Iris pigment epithelial cell (primary cell): ENCODE measurements at regions not wholly inside any gene's neighbourhood (a gene's known extent, or its start where the extent isn't known, plus 50 kb on each side); places are given as distances from the start of the nearest gene placed in this dataset.
A peak's percentile ranks its signal among the peaks of the same experiment; 100 is the strongest.

Source experiments
- DNase-seq: peaks from one replicate; pipeline ENCODE4 v3.0.0-alpha.2; 2011; ENCODE audit warnings: low read depth

DNA sequence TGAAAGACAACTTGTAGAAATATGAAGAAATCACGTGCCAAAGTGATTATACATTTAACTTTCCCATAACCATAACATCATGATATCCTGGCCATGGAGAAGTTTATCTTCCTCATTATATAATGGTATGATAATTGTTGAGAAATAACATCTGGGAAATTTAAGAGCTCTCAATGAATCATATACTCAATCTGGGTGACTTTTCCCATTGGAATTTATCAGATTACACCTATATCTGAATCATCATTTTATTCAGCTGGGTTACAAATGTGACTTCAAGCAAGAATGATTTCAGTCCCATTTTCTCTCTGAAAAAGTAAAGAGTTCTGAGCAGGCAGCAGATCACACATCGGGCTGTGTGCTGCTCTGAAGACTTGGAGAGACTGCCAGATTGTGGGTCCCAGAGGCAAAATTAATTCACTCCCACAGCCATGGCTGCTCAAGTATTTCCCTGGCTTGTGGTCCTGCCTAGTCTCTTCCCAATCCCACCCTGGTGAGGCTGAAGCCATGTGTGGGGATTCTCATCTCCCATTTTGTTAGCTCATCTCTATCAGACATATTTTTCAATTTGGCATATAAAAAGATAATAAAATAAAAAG lies 278.0 kb downstream of the MRPL39 start:
- DNase-seq, result peak; percentile 75

DNA sequence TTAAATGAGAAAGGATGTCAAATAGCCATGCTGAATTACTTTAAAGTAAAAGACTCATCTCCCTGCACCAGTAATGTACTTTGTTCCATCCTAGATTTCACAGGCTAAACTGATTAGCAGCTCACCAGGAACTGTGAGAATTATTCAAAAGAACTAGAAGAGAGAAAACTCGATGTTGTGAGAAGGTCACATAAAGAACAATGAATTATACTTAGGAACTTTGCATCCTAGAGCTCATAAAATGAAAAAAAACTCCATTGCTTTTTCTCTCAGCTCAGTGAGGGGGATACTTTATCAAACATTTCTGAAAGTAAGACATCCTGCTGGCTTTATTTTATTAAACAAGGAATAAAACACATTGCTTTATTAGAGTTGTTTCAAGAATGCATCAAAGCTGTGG lies 278.5 kb downstream of the MRPL39 start:
- no peak for DNase-seq

DNA sequence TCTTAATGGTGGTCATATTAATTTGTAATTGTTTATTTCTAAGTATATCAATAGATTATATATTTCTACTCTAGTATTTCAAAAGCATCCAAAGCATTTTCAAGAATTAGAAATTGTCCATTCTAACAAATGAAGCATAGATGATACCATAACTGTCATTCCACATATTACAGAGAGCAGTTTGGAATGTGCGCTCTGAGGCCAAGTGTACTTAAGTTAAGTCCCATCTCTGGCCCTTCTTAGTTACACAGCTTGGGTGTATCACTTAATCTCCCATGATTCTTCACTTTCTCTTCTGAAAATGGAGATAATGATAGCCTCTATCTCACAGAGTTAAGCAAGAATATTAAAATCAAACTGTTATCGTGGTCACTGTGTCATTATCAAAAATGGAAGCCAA lies 281.1 kb downstream of the MRPL39 start:
- peak; percentile 46 for DNase-seq

DNA sequence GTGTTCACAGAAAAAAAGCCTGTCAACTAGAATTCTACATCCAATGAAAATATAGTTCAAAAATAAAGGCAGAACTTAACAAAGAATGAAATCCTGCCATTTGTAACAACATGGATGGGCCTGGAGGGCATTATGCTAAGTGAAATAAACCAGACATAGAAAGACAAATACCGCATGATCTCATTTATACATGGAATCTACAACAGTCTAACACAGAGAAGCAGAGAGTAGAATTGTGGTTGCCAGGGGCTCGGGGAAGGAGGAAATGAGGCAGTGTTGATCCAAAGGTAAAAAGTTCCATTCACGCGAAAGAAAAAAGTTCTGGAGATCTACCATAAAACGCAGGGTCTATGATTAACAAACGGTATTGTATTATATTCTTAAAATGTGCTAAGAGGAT lies 282.6 kb downstream of the MRPL39 start:
- DNase-seq, result no peak

DNA sequence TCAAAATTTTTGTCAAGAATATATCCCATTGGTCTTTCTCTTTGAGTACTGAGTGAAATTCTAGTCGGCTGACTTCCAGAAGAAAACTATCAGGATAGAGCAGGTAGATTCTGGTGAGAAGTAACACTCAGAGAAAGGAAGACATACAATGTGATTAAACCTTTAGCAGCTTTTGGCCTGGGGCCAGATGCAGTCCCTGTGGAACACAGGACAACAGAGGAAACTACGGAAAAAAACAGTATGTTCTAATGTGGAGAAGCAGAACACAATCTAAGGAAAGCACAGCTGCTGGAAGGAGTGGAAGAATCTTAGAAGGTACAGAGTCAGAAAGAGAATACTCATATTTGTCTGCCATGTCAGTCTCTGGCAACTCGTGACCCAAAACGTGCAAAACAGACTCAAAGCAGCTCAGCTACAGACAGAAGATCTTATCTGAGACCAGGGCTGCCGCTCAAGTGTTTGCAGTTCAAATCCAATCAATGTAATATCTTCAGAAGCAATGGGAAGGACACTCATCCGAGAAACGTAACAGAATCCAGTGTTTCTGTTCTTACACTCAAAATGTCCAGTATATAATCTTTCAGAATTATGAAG lies 283.8 kb downstream of the MRPL39 start:
- no peak for DNase-seq

DNA sequence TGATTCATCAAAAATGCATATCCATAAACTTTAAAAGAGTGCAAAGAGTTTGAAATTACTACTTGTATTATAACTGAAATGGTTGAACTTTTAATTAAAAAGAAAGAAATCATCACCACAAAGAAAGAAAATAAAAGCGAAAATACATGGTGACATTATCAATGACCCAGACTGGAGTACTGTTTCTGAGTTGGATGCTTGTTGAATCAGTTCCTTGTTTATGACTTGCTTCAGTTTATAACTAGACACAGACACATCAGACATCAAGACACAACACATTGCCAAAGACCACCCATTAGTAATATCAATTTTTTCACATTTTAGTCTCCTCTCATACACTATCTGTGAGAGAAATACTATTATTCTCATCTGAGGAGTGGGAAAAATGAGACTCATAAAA lies 293.0 kb downstream of the MRPL39 start:
- no peak for DNase-seq

DNA sequence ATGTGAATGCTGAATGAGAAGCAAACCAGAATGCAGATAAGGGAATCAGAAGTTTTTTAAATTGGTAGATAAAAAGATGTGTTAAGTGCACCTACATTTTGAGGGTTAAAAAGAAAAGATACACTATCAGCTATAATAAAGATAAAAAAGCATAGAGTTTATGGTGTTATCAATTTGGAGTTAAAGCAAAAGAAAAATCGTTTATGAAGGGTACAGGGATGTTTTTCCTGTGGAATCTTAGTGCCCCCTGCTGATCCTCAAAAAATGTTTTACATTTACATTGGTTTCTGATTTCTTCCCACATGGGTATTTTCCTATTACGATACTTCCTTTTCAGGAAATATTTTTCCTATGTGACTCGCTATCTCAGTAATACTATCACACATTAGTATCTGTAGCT lies 293.5 kb downstream of the MRPL39 start:
- DNase-seq, result peak; percentile 29

DNA sequence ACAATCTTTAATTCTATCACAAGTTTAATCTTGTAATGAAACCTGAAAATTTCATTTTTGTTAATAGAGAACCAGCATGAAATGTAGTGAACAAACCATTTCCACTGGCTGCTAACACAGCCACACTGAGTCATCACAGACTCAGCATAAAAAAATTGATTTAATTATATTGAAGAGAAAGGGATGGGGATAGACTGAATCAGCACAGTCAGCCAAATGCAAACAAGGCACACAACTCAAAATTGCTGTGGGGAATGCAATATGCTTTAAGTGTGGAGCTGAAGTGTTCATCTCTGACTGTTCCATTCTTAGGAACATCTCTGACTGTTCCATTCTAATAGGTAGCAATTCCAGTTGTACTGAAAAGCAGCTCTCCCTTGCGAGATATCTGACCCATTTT lies 299.8 kb downstream of the MRPL39 start:
- DNase-seq, result peak; percentile 12

DNA sequence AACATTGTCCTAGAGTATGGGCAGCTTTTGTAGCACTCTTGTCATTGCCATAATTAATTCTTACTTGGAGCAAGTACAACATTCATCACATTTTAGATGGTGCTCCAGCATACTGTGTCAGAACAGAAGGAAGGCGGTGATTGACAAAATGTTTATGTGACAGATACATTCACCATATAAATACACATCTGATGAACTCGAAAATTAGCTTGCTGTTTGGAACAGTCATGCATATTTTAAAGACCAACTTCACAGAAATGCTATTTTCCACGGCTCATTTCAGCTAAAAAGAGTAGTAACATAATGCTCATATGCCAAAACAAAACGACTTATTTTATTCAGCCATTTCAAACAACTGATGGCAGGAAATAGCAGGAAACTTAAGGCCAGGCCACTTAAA lies 302.7 kb downstream of the MRPL39 start:
- DNase-seq, result no peak

DNA sequence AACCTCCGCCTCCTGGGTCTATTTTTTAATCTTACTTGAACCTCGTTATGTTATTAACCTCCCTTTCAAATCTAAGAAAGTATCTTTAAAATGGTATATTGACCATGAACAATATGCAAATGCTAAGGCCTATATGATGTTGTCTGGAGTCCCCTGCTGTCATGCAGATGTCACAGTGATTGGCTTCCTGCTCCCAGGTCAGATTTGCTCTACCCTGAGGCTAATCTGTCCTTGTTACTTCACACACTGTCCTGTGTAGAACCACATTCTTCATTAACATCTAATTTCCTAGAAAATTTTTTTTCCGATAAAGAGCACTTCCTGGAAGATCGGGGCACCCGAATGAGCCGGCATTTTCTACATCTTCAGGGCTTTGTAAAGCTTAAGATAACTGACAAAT lies 306.6 kb downstream of the MRPL39 start:
- no peak for DNase-seq

DNA sequence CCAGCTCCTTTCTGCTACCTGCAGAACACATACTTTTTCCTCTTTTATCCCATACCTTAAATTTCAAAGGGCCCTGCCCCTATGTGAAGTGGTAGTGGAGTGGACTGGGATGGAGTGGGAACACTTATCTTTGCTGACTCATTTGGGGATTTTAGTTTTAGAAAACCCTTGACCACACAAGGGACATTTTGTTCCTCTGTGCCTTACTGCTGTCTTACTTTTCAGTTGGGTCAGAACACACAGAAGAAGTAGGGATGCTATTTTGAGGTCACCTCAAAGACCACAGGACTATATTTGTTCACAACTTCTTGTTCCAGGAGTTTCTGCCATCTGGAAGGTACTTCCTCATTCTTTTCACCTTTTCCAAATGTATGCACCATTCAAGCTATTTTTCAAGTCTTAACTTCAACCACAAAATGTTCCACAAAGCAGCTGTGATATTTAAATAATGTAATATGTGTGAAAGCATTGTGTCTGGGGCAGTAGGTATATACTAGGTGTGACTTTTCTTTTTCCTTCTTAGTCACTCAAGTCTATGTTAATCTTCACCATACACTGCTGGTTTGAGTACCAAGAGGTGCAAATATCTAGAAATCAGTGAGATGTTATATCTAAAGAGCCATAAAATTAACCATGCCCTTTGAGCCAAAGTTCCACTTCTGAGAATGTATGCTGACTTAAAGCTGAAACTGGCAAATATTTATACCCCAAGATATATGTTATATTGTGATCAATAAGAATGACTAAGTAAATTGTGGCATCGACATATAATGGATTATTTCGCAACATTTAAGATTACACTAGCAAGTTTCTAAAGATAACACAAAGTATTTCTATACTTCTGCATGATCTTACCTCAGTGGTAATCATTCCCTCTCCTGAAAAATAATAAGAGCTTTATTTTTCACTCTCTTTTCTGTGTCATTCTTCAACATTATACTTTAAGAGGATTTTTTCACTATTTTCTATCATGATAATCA lies 308.5 kb downstream of the MRPL39 start:
- DNase-seq, result no peak

DNA sequence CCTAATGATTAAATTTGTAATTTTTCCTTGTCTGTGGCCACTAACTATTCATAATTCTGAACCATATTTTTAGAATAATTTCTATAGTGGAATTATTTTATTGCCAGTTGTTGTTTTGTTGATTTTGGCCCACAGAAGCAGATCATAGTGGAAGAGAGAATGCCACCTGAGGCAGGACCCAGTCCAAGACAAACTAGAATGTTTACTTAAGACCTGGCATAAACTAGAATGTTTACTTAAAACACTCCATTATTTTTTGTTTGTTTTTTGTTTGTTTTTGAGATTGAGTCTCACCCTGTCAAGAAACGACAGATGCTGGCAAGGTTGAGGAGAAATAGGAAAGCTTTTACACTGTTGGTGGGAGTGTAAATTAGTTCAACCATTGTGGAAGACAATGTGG lies 310.2 kb downstream of the MRPL39 start:
- DNase-seq, result no peak

DNA sequence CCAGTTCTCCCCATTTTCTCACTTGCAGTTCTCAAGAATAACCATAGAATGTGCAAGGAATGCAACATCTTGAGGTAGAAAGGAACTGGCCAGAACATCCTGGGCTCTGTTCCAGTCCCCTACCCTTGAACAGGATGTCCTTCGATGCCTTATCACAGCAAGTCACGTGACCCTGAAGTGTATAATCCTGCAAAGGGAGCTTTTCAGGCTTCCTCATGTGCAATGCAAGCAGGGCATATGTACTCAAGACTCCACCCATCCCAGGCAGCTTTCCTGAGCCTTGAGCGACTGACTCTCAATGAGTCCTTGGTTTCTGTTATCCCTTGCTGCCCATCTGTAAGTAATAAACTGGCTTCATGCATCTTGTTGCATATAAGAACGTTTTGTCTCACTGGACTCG lies 311.0 kb downstream of the MRPL39 start:
- DNase-seq, result peak; percentile 5

DNA sequence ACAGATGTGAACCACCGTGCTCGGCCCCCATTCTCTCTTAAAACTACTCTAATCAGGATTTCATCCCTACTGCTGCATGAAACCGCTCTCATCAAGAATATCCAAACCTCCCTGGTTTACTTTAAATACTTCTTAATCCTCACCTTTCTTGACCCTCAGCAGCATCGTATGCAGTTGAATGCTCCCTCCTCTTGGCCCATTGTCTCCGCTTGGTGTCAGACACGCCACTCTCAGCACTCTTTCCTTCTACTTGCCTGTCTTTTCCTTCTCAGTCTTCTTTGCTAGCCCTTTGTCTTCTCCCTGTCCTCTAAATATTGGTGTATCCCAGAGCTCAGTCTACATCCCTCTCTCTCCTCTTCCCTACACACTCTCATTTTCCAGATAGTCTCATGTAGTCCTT lies 314.9 kb downstream of the MRPL39 start:
- no peak for DNase-seq

DNA sequence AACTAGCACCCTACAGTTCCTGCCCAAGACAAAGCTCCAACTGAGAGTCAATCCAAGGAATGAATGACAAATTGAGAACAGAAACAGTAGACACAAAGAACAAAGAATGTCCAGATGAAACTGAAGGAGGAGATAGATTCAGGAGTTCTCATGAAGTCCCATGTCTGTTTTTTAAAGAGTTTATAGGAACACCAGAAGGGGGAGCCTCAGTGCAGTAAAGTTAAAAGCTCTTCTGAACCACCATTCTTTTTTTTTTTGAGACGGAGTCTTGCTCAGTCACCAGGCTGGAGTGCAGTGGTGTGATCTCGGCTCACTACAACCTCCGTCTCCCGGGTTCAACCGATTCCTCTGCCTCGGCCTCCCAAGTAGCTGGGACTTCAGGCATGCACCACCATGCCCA lies 323.6 kb downstream of the MRPL39 start:
- DNase-seq, result peak; percentile 41

DNA sequence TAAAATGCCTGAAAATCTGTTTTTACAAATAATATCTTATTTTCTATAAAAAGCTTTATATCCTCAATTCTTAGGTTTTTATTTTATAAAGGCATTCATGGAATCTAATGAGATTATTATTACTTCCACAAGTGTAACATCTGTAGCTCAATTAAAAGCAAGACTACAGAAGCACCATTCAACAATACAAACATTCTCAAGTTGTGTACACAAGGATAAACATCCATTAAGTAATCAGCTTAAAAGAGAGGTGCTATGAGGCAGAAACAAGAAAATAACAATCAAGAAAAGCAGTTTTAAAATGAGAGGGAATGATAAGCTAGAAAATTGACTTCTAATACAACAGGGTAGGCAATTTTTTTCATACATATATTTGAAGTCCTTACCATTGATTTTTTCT lies 326.1 kb downstream of the MRPL39 start:
- no peak for DNase-seq

DNA sequence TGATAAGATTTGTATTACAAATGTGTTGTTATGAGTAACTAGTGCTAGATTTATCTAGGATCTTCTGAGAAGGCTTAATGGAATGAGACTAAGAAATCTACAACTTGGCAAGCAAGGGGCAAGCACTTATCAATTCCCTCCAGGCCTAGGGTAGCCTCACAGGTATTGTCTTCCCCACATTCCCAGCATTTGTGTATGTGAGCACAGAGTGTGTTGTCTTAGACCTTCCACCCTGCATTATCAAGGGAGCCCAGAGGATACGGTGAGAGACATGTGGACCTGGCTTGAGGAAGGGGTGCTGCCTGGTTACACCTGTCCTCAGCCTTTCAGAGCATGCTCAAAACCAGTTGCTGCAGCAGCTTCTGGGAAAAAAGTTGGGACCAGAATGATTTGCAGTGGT lies 327.2 kb downstream of the MRPL39 start:
- no peak for DNase-seq

DNA sequence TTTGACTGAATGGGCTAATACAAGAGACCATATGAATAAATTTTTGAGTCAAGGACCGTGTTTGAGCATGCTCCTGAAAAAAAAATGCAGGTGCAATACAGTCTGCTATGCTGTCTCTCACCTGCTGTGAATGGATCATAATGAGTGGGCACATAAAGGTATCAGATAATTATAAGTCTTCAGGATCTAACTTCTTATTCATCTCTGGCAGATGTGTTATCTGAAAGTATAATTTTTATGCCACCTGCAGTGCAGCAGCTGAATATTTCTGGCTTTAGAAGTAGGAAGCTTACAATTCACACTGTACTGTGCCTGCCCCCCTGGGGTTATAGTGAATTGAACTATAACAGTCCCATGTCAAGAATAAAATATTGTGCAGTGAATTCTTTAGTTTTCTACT lies 333.3 kb downstream of the MRPL39 start:
- no peak for DNase-seq

DNA sequence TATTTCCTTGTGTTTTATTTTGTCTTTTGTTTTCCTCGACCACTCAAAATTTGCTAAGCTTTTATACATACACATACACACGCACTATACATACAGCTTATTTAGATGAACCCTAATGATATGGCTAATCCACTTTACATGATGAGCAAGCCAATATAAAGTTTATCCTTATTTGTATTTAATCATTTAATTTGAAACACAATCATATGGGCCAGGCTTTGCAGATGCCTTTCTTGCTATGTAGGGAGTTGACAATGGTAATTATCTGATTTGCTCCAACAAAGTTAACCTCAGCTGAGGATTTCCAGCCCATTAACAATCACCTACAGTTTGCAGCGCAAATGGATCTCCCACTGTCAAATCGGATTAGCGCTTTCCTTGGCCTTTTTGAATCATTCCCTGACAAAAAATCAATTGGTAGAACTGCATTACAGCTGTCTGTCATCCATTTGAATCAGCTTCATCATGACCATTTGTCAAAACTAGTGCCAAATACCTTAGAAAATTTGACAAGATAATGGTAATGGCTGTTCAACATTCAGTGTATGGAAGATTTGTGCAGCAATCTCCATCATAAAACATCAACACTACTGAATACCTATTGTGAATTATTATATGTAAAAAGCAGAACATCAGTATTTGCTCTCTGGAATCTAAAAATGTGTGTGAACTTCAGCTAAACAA lies 352.6 kb downstream of the MRPL39 start:
- no peak for DNase-seq

DNA sequence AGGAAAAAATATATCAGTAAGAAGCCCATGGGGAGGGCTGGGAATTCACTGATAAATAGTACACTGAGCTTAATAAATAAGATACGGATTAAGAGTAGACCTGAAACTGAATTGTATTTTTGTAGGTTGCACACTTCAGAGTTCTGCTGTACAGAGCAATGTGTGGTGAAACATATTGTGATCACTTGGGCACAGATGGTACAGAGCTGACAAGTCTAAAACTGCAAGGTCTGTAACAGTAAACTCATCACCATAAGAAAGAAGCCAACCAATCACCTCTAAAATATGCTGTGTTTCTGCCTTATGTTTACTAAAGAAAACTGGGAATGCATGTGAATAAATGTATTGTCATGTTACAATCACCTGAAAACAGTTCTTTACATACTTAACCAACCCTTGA lies 360.7 kb downstream of the MRPL39 start:
- DNase-seq, result no peak

DNA sequence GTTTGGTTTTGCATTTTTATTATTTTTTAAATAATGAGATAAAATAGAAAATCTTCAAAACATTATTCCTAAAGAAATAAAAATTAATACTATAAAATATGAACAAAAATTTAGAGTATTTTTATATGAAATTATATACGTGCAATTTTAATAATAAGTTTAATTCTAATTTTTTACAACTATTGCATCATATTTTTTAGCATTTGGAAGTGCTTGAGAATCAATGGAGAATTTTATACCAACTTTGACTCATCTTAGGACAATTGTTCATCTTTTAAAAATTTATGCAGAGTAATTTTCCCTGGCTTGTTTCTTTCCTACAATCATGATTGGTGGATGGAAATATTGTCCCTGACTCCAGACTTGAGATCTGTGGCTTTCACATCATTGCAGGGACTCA lies 362.5 kb downstream of the MRPL39 start:
- no peak for DNase-seq

DNA sequence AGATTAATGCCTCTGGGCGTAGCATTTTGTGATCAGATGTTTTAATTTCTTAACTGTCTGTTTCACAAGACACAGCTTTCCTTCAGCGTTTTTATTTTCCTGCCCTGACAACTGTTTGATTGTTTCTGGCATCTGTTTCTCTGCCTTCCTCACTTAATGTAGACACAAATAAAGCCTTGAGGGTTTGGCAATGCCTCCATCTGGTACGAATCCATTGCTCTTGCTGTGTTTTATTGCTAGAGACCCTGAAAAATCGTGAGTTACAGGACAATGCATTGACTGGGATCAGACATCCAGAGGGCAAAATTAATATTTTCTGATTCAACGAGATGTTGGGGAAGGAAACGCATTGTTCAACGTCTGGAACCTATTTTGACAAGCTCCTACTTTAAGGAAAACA lies 363.5 kb downstream of the MRPL39 start:
- no peak for DNase-seq

DNA sequence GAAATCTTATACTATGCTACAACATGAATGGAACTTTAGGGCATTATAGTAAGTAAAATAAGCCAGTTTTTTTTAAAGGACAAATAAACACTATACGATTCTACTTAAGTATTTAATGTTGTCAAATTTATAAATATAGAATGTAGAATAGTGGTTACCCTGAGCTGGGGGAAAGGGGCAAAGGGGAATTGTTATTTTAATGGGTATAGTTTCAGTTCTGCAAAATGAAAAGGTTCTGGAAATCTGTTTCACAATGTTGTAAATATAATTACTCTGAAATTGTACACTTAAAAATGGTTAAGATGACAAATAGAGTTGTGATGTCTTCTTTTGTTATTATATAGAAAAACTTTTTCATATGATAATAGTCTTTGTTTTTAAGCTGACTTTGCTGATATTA lies 366.3 kb downstream of the MRPL39 start:
- no peak for DNase-seq
